KBM-7 (cell line): ENCODE measurements at regions not wholly inside any gene's neighbourhood (a gene's known extent, or its start where the extent isn't known, plus 50 kb on each side); places are given as distances from the start of the nearest gene placed in this dataset.

Source experiments
- DNase-seq: peaks from one replicate; pipeline ENCODE4 v3.0.0-alpha.2; 2015
- in situ Hi-C: fragments of 300-500 bp; cut with MboI; formaldehyde crosslinking; loops from 2 replicates; pipeline ENCODE4 v1.14.3; 2020; ENCODE audit warnings: low sequenced_read_pairs, low pct_unique_long_range_greater_than_20kb, mixed read lengths

- no peak for DNase-seq
- in situ Hi-C loops, result no loop called here
Measured at GRCh38 chr2:12331698-12332097, 385.0 kb upstream of the TRIB2 start.

GRCh38 chr2:12333293-12333692 is 383.4 kb upstream of the TRIB2 start:
- DNase-seq, result no peak
- in situ Hi-C loops, result no loop called here

GRCh38 chr2:12334412-12334966 is 382.2 kb upstream of the TRIB2 start:
- no peak for DNase-seq
- in situ Hi-C loops, result no loop called here

GRCh38 chr2:12335131-12335530 is 381.6 kb upstream of the TRIB2 start:
- in situ Hi-C loops, result no loop called here
- DNase-seq, result no peak

GRCh38 chr2:12335995-12336394 is 380.7 kb upstream of the TRIB2 start:
- in situ Hi-C loops, result no loop called here
- DNase-seq, result no peak

- no peak for DNase-seq
- in situ Hi-C loops, result no loop called here
Measured at GRCh38 chr2:12338946-12339697, 377.6 kb upstream of the TRIB2 start.

GRCh38 chr2:12340164-12340563 is 376.6 kb upstream of the TRIB2 start:
- in situ Hi-C loops, result no loop called here

GRCh38 chr2:12341215-12341614 is 375.5 kb upstream of the TRIB2 start:
- in situ Hi-C loops, result no loop called here
- no peak for DNase-seq

More at GRCh38 chr2:12340164-12340563, 376.6 kb upstream of the TRIB2 start:
- no peak for DNase-seq

GRCh38 chr2:12341920-12342319 is 374.8 kb upstream of the TRIB2 start:
- DNase-seq, result no peak

GRCh38 chr2:12343141-12343540 is 373.6 kb upstream of the TRIB2 start:
- in situ Hi-C loops, result no loop called here
- DNase-seq, result no peak

More at GRCh38 chr2:12341920-12342319, 374.8 kb upstream of the TRIB2 start:
- in situ Hi-C loops, result no loop called here

- no peak for DNase-seq
Measured at GRCh38 chr2:12347066-12347493, 369.7 kb upstream of the TRIB2 start.

GRCh38 chr2:12348216-12348615 is 368.5 kb upstream of the TRIB2 start:
- in situ Hi-C loops, result no loop called here
- no peak for DNase-seq

More at GRCh38 chr2:12347066-12347493, 369.7 kb upstream of the TRIB2 start:
- in situ Hi-C loops, result no loop called here

GRCh38 chr2:12350821-12351220 is 365.9 kb upstream of the TRIB2 start:
- in situ Hi-C loops, result no loop called here
- no peak for DNase-seq

GRCh38 chr2:12352889-12353288 is 363.8 kb upstream of the TRIB2 start:
- in situ Hi-C loops, result no loop called here

GRCh38 chr2:12361506-12361905 is 355.2 kb upstream of the TRIB2 start:
- in situ Hi-C loops, result no loop called here
- no peak for DNase-seq

More at GRCh38 chr2:12352889-12353288, 363.8 kb upstream of the TRIB2 start:
- DNase-seq, result no peak

- in situ Hi-C loops, result no loop called here
- DNase-seq, result no peak
Measured at GRCh38 chr2:12363138-12363537, 353.6 kb upstream of the TRIB2 start.

GRCh38 chr2:12363569-12363968 is 353.2 kb upstream of the TRIB2 start:
- no peak for DNase-seq
- in situ Hi-C loops, result no loop called here

- in situ Hi-C loops, result no loop called here
- DNase-seq, result no peak
Measured at GRCh38 chr2:12369566-12369965, 347.2 kb upstream of the TRIB2 start.

- no peak for DNase-seq
- in situ Hi-C loops, result no loop called here
Measured at GRCh38 chr2:12376025-12376424, 340.7 kb upstream of the TRIB2 start.

GRCh38 chr2:12379143-12379542 is 337.6 kb upstream of the TRIB2 start:
- in situ Hi-C loops, result no loop called here
- no peak for DNase-seq
